Testis (tissue), 2 donors: ENCODE measurements at regions not wholly inside any gene's neighbourhood (a gene's known extent, or its start where the extent isn't known, plus 50 kb on each side); places are given as distances from the start of the nearest gene placed in this dataset.

Experiments
- POLR2A ChIP-seq: fragments of 450-650 bp; IDR thresholded peaks from one replicate; pipeline ENCODE4 v1.6.1; 2017; ENCODE audit warnings: antibody characterized with exemption, mild to moderate bottlenecking, moderate library complexity
- TF ChIP-seq, protein P1 (sequence below), 3 experiments: fragments of 450-650 bp in 2 of 3; fragments of 200-600 bp in 1 of 3; sonication (generic) in 1 of 3; IDR thresholded peaks; one replicate each; pipeline ENCODE4 v1.5.1; 2016 to 2019; ENCODE audit warnings: antibody characterized with exemption in 3 of 3, mild to moderate bottlenecking in 2 of 3, moderate library complexity in 1 of 3

- TF ChIP-seq, protein P1, sequence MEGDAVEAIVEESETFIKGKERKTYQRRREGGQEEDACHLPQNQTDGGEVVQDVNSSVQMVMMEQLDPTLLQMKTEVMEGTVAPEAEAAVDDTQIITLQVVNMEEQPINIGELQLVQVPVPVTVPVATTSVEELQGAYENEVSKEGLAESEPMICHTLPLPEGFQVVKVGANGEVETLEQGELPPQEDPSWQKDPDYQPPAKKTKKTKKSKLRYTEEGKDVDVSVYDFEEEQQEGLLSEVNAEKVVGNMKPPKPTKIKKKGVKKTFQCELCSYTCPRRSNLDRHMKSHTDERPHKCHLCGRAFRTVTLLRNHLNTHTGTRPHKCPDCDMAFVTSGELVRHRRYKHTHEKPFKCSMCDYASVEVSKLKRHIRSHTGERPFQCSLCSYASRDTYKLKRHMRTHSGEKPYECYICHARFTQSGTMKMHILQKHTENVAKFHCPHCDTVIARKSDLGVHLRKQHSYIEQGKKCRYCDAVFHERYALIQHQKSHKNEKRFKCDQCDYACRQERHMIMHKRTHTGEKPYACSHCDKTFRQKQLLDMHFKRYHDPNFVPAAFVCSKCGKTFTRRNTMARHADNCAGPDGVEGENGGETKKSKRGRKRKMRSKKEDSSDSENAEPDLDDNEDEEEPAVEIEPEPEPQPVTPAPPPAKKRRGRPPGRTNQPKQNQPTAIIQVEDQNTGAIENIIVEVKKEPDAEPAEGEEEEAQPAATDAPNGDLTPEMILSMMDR (IDR thresholded peaks at IDR 0.05): no peak
- no peak for TF ChIP-seq POLR2A
Observed at GRCh38 chr15:62618432-62618831, 424.1 kb upstream of the TPM1 start.
